Spleen (tissue), 7 donors: ENCODE measurements at regions not wholly inside any gene's neighbourhood (a gene's known extent, or its start where the extent isn't known, plus 50 kb on each side); places are given as distances from the start of the nearest gene placed in this dataset.

Source experiments
- CTCF ChIP-seq, 11 experiments: fragments of 200-600 bp in 7 of 11; fragments of 450-650 bp in 4 of 11; sonication (generic) in 4 of 11; IDR thresholded peaks in 8 of 11; conservative IDR thresholded peaks in 3 of 11; 1 replicate in 7 of 11; 2 replicates in 4 of 11; pipeline versions ENCODE4 v1.4.0 to v1.8.0; 2016 to 2021; ENCODE audit warnings: antibody characterized with exemption in 11 of 11, inconsistent platforms in 4 of 11, mild to moderate bottlenecking in 1 of 11
- POLR2A ChIP-seq, 3 donors: fragments of 450-650 bp; IDR thresholded peaks; one replicate each; pipeline ENCODE4 v1.5.1; 2017; ENCODE audit warnings: antibody characterized with exemption in 3 of 3, mild to moderate bottlenecking in 1 of 3
- POLR2AphosphoS5 ChIP-seq, 3 donors: sonication (generic); formaldehyde crosslinking; IDR thresholded peaks; one replicate each; pipeline ENCODE4 v1.5.1; 2017; ENCODE audit warnings: antibody characterized with exemption in 3 of 3
- donor health status: DM: no; HTN: no; CAD: no; lungs with moderate emphysema.
- donor health status: DM: no; HTN: no; CAD: no.
- donor health status: DM: no; HTN: no; CAD: no.

GRCh38 chr2:59190518-59190917, 949.4 kb upstream of the FANCL start:
- TF ChIP-seq CTCF (IDR thresholded peaks at IDR 0.05 in 8 of 11, conservative IDR thresholded peaks at IDR 0.05 in 3 of 11) (no peak), POLR2A (IDR thresholded peaks at IDR 0.05) (no peak), POLR2AphosphoS5 (IDR thresholded peaks at IDR 0.05) (no peak)
